ENCODE measurements at regions not wholly inside any gene's neighbourhood (a gene's known extent, or its start where the extent isn't known, plus 50 kb on each side); places are given as distances from the start of the nearest gene placed in this dataset.

GRCh38 chr10:36468620-36469019, 656.8 kb upstream of the ANKRD30A start:
- no peak for DNase-seq (ENCODE audit: low read depth, low spot score)
- H3K36me3 ChIP-seq (ENCODE audit: control insufficient read depth in 2 of 2, extremely low read depth in 1 of 2, insufficient read depth in 2 of 2, low read length in 2 of 2): no peaks in the 10 kb centered on the region
- dilution Hi-C loops (cut with MboI; ENCODE audit: extremely low pct_ligation_motif_present, low sequenced_read_pairs): no loop called here
- ChIA-PET CTCF (interaction anchor here (0.5 to 1.2 kb wide), 2 partner anchors 27 to 136 kb away, joined by 4 to 5 read pairs; no protein-coding TSS in a partner anchor), POLR2A (no interaction called here)
- no peak overlapping the region for H3K4me3 ChIP-seq (replicated peaks in 1 of 3; ENCODE audit: insufficient read depth in 1 of 3, low read depth in 1 of 3, low read length in 3 of 3)
- no peak overlapping the region for H3K9ac ChIP-seq (replicated peaks; ENCODE audit: extremely low read depth, insufficient read depth, low read length)
- no TSS peak for BruUV-seq (replicated peaks)
- no peaks in the 10 kb centered on the region for H3K27me3 ChIP-seq (ENCODE audit: control insufficient read depth in 2 of 2, insufficient read depth in 2 of 2, low read length in 2 of 2)
- H3K79me2 ChIP-seq (ENCODE audit: control insufficient read depth, insufficient read depth, low read length): no peaks in the 10 kb centered on the region
- intact Hi-C loops (cut with micrococcal nuclease): no loop called here
- no peaks in the 10 kb centered on the region for H3K9me1 ChIP-seq (replicated peaks; ENCODE audit: control insufficient read depth, extremely low read depth, insufficient read depth, low read length)
- H3K27ac ChIP-seq (ENCODE audit: insufficient read depth, low read depth, low read length): no peak overlapping the region
- no peak overlapping the region for H2AFZ ChIP-seq (ENCODE audit: low read depth, low read length)
- H3K9me3 ChIP-seq (replicated peaks; ENCODE audit: control insufficient read depth, insufficient read depth, low read length): no peaks in the 10 kb centered on the region
- H4K20me1 ChIP-seq (replicated peaks; ENCODE audit: control insufficient read depth, extremely low read depth, insufficient read depth, low read length): no peaks in the 10 kb centered on the region
- H3K4me2 ChIP-seq (ENCODE audit: insufficient read depth, low read length): no peak overlapping the region
- TF ChIP-seq FOS (IDR thresholded peaks at IDR 0.05; ENCODE audit: borderline replicate concordance, insufficient read depth, low read length) (no peak), JUN (IDR thresholded peaks at IDR 0.05; ENCODE audit: borderline replicate concordance, insufficient read depth, insufficient read length, low read depth) (no peak), MYC (IDR thresholded peaks at IDR 0.05; ENCODE audit: low read depth, low read length) (no peak), POLR2AphosphoS5 (IDR thresholded peaks at IDR 0.05; ENCODE audit: insufficient read depth, low read depth, low read length) (no peak), EZH2 (IDR thresholded peaks at IDR 0.05; ENCODE audit: borderline replicate concordance, low read depth, low read length, severe bottlenecking) (no peak), GATA2 (IDR thresholded peaks at IDR 0.05; ENCODE audit: insufficient read depth, insufficient read length, low read depth, low read length) (no peak), MAX (IDR thresholded peaks at IDR 0.05; ENCODE audit: insufficient read depth, insufficient read length) (no peak), POLR2A (IDR thresholded peaks at IDR 0.05; ENCODE audit: low read depth, low read length) (no peak), CTCF (IDR thresholded peaks at IDR 0.05; ENCODE audit: extremely low read depth in 1 of 2, insufficient read depth in 1 of 2, low read depth in 1 of 2, low read length in 2 of 2) (no peak)
- H3K4me1 ChIP-seq (ENCODE audit: control insufficient read depth, extremely low read depth, insufficient read depth, low read length): no peaks in the 10 kb centered on the region
- FAIRE-seq: no peak

Data from endothelial cell of umbilical vein (primary cell).